ENCODE measurements at regions not wholly inside any gene's neighbourhood (a gene's known extent, or its start where the extent isn't known, plus 50 kb on each side); places are given as distances from the start of the nearest gene placed in this dataset.

DNA sequence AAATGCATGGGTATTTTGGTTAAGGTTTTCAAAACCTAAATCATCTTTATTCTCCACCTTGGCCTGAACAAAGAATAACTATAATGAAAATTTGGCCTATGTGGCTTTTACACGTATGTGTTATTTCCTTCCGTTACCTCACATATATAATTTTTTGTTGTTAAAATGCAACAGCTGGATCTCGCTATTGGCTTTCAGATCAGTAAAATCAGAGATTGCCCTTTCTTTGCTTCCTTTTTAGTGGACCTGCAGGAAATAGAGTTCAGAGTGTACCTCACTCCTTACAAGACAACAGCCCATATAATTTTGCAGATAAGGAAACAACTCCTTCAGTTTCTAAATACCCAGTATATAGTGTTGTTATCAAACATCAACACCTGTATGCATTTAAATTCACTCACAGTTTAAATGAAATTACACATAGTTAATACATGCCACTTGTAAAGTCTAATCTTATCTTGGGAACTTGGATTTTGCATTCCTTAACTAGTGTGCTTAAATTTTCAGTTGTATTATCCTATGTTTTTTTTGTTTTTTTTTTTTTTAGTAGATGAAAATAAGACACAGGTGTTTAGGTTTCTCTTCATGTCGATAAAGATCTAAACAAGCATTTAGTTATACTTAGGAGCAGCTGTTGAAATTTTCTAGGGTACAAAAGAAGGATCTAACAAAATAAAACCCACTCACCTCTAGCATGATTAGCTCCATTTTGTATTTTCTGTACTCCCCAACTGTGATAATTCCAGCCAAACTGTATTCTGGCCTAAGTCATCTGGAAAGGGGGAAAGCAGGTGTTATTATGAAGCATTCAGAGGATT, 96.2 kb upstream of the SPRY1 start:
- H3K36me3 ChIP-seq (ENCODE audit: insufficient read depth, low read length), result no peaks in the 10 kb centered on the region
- H3K9me3 ChIP-seq (ENCODE audit: insufficient read depth, low read depth, low read length), result no peaks in the 10 kb centered on the region
- H3K9ac ChIP-seq (ENCODE audit: low read length), result no peak overlapping the region
- no peaks in the 10 kb centered on the region for H3K27me3 Mint-ChIP-seq (ENCODE audit: low read depth, unreplicated experiment)
- peaks cover 9% of the 10 kb centered on the region for H3K4me1 Mint-ChIP-seq (ENCODE audit: low read depth, unreplicated experiment)
- peaks cover 1% of the 10 kb centered on the region for H3K9me3 Mint-ChIP-seq (ENCODE audit: unreplicated experiment)
- H3K4me1 ChIP-seq (ENCODE audit: insufficient read depth, low read length), result no peaks in the 10 kb centered on the region
- TF ChIP-seq, protein P1, sequence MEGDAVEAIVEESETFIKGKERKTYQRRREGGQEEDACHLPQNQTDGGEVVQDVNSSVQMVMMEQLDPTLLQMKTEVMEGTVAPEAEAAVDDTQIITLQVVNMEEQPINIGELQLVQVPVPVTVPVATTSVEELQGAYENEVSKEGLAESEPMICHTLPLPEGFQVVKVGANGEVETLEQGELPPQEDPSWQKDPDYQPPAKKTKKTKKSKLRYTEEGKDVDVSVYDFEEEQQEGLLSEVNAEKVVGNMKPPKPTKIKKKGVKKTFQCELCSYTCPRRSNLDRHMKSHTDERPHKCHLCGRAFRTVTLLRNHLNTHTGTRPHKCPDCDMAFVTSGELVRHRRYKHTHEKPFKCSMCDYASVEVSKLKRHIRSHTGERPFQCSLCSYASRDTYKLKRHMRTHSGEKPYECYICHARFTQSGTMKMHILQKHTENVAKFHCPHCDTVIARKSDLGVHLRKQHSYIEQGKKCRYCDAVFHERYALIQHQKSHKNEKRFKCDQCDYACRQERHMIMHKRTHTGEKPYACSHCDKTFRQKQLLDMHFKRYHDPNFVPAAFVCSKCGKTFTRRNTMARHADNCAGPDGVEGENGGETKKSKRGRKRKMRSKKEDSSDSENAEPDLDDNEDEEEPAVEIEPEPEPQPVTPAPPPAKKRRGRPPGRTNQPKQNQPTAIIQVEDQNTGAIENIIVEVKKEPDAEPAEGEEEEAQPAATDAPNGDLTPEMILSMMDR (IDR thresholded peaks at IDR 0.05; ENCODE audit: insufficient read depth, low read depth, low read length), result no peak
- no peak for TF ChIP-seq EZH2 (IDR thresholded peaks at IDR 0.05; ENCODE audit: insufficient read depth, low read length)
- H2AFZ ChIP-seq (ENCODE audit: low read depth, low read length), result no peak overlapping the region
- no peak overlapping the region for H3K4me2 ChIP-seq (ENCODE audit: low read length)
- H3K27ac Mint-ChIP-seq (ENCODE audit: unreplicated experiment), result no peak overlapping the region
- FAIRE-seq (no peak), DNase-seq (ENCODE audit: low read depth) (no peak)
- H3K27me3 ChIP-seq (ENCODE audit: insufficient read depth, low read length), result no peaks in the 10 kb centered on the region
- no peaks in the 10 kb centered on the region for H4K20me1 ChIP-seq (ENCODE audit: insufficient read depth, low read length)
- no peak overlapping the region for H3K4me3 Mint-ChIP-seq (ENCODE audit: unreplicated experiment)
- no peaks in the 10 kb centered on the region for H3K36me3 Mint-ChIP-seq (ENCODE audit: low read depth, unreplicated experiment)
- H3K79me2 ChIP-seq (ENCODE audit: insufficient read depth, low read length), result no peaks in the 10 kb centered on the region
- no peak overlapping the region for H3K4me3 ChIP-seq (ENCODE audit: insufficient read depth, low read depth, low read length)
- H3K27ac ChIP-seq (ENCODE audit: low read depth, low read length), result no peak overlapping the region

DNA sequence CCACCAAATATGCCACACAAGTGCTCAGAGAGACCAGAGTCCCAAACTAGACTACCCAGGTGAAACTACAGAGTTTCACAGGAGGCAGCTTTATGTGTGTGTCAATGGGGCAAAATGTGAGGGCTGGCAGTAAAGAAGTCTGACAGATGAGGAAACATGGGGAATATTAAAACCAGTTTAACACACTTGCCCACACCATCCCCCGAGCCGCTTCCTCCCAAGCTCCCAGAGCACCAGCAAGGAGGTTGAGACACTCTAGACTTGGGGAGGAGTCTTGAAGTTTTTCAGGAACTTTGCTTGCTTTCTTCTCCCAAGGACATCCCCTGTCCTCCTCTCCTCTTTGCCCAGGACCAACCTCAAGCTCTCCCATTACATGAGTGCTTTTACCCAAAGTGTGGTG, 94.7 kb upstream of the SPRY1 start:
- H3K27ac ChIP-seq (ENCODE audit: low read depth, low read length), result no peak overlapping the region
- H3K79me2 ChIP-seq (ENCODE audit: insufficient read depth, low read length), result no peaks in the 10 kb centered on the region
- H3K9me3 Mint-ChIP-seq (ENCODE audit: unreplicated experiment), result peaks cover 1% of the 10 kb centered on the region
- H3K36me3 Mint-ChIP-seq (ENCODE audit: low read depth, unreplicated experiment), result no peaks in the 10 kb centered on the region
- H3K9ac ChIP-seq (ENCODE audit: low read length), result no peak overlapping the region
- no peaks in the 10 kb centered on the region for H3K4me1 ChIP-seq (ENCODE audit: insufficient read depth, low read length)
- H3K4me3 Mint-ChIP-seq (ENCODE audit: unreplicated experiment), result no peak overlapping the region
- H3K27me3 ChIP-seq (ENCODE audit: insufficient read depth, low read length), result no peaks in the 10 kb centered on the region
- H4K20me1 ChIP-seq (ENCODE audit: insufficient read depth, low read length), result no peaks in the 10 kb centered on the region
- no peaks in the 10 kb centered on the region for H3K27me3 Mint-ChIP-seq (ENCODE audit: low read depth, unreplicated experiment)
- FAIRE-seq (no peak), DNase-seq (ENCODE audit: low read depth) (no peak)
- H3K4me2 ChIP-seq (ENCODE audit: low read length), result no peak overlapping the region
- H3K36me3 ChIP-seq (ENCODE audit: insufficient read depth, low read length), result no peaks in the 10 kb centered on the region
- no peak overlapping the region for H3K27ac Mint-ChIP-seq (ENCODE audit: unreplicated experiment)
- H3K4me3 ChIP-seq (ENCODE audit: insufficient read depth, low read depth, low read length), result no peak overlapping the region
- no peak overlapping the region for H2AFZ ChIP-seq (ENCODE audit: low read depth, low read length)
- H3K9me3 ChIP-seq (ENCODE audit: insufficient read depth, low read depth, low read length), result no peaks in the 10 kb centered on the region
- H3K4me1 Mint-ChIP-seq (ENCODE audit: low read depth, unreplicated experiment), result peaks cover 9% of the 10 kb centered on the region
- TF ChIP-seq EZH2 (IDR thresholded peaks at IDR 0.05; ENCODE audit: insufficient read depth, low read length), result no peak
- TF ChIP-seq, protein P1 (IDR thresholded peaks at IDR 0.05; ENCODE audit: insufficient read depth, low read depth, low read length), result no peak

All from astrocyte (in vitro differentiated cells and primary cell).